Nephron progenitor cell (in vitro differentiated cells): ENCODE measurements at regions not wholly inside any gene's neighbourhood (a gene's known extent, or its start where the extent isn't known, plus 50 kb on each side); places are given as distances from the start of the nearest gene placed in this dataset.

Experiments
- DNase-seq: peaks from one replicate; pipeline ENCODE4 v3.0.0; 2021
- H3K27ac Mint-ChIP-seq: 2 replicates; pipeline ENCODE4 v1.8.0; 2021; ENCODE audit warnings: mild to moderate bottlenecking, moderate library complexity, mixed read lengths
- H3K27me3 Mint-ChIP-seq: 2 replicates; pipeline ENCODE4 v1.8.0; 2021; ENCODE audit warnings: mild to moderate bottlenecking, low read depth, mixed read lengths; ENCODE audit not compliant: poor library complexity
- H3K36me3 Mint-ChIP-seq: 2 replicates; pipeline ENCODE4 v1.8.0; 2021; ENCODE audit warnings: low read depth, mixed read lengths
- H3K4me1 Mint-ChIP-seq: 2 replicates; pipeline ENCODE4 v1.8.0; 2021; ENCODE audit warnings: mixed read lengths
- H3K4me3 Mint-ChIP-seq: 2 replicates; pipeline ENCODE4 v1.8.0; 2021; ENCODE audit warnings: mild to moderate bottlenecking, moderate library complexity, mixed read lengths
- H3K9me3 Mint-ChIP-seq: 2 replicates; pipeline ENCODE4 v1.8.0; 2021; ENCODE audit warnings: mild to moderate bottlenecking, moderate library complexity, mixed read lengths
- CTCF ChIP-seq: fragments of 200-600 bp; sonication (generic); IDR thresholded peaks from 2 replicates; pipeline ENCODE4 v1.5.0; 2021; ENCODE audit warnings: antibody characterized with exemption

- Mint-ChIP-seq H3K4me3 (no peak overlapping the region), H3K9me3 (peaks cover 8% of the 10 kb centered on the region), H3K27ac (peak overlapping the region; percentile 80), H3K36me3 (peaks cover 10% of the 10 kb centered on the region), H3K4me1 (peaks cover 46% of the 10 kb centered on the region), H3K27me3 (peaks cover 5% of the 10 kb centered on the region)
- no peak for TF ChIP-seq CTCF
- DNase-seq: no peak
Observed at GRCh38 chr10:52956861-52957260, 184.3 kb upstream of the MBL2 start.

- no peak for DNase-seq
- TF ChIP-seq CTCF: no peak
- no peak overlapping the region for H3K4me3 Mint-ChIP-seq
- peaks cover 10% of the 10 kb centered on the region for H3K36me3 Mint-ChIP-seq
- peak overlapping the region; percentile 80 for H3K27ac Mint-ChIP-seq
- peaks cover 8% of the 10 kb centered on the region for H3K9me3 Mint-ChIP-seq
- peaks cover 5% of the 10 kb centered on the region for H3K27me3 Mint-ChIP-seq
- H3K4me1 Mint-ChIP-seq: peaks cover 46% of the 10 kb centered on the region
Observed at GRCh38 chr10:52956461-52956860, 183.9 kb upstream of the MBL2 start.

GRCh38 chr10:52955337-52955736, 182.8 kb upstream of the MBL2 start:
- Mint-ChIP-seq H3K4me1 (peaks cover 44% of the 10 kb centered on the region), H3K4me3 (no peak overlapping the region), H3K36me3 (peaks cover 10% of the 10 kb centered on the region), H3K27me3 (peaks cover 5% of the 10 kb centered on the region), H3K27ac (no peak overlapping the region), H3K9me3 (peaks cover 8% of the 10 kb centered on the region)
- no peak for DNase-seq
- TF ChIP-seq CTCF: no peak

GRCh38 chr10:52954407-52954806, 181.8 kb upstream of the MBL2 start:
- no peak for DNase-seq
- Mint-ChIP-seq H3K4me3 (no peak overlapping the region), H3K27ac (no peak overlapping the region), H3K4me1 (peaks cover 44% of the 10 kb centered on the region), H3K27me3 (peaks cover 5% of the 10 kb centered on the region), H3K9me3 (peaks cover 8% of the 10 kb centered on the region), H3K36me3 (peaks cover 10% of the 10 kb centered on the region)
- TF ChIP-seq CTCF: no peak

GRCh38 chr10:52952391-52953055, 179.9 kb upstream of the MBL2 start:
- H3K4me3 Mint-ChIP-seq: no peak overlapping the region
- DNase-seq: no peak
- peaks cover 43% of the 10 kb centered on the region for H3K4me1 Mint-ChIP-seq
- no peak for TF ChIP-seq CTCF
- H3K27ac Mint-ChIP-seq: peak overlapping the region; percentile 29
- peaks cover 8% of the 10 kb centered on the region for H3K27me3 Mint-ChIP-seq
- H3K36me3 Mint-ChIP-seq: peaks cover 11% of the 10 kb centered on the region
- H3K9me3 Mint-ChIP-seq: peaks cover 9% of the 10 kb centered on the region

GRCh38 chr10:52951824-52952223, 179.2 kb upstream of the MBL2 start:
- peak; percentile 75 for DNase-seq
- H3K27me3 Mint-ChIP-seq: peaks cover 8% of the 10 kb centered on the region
- H3K36me3 Mint-ChIP-seq: peaks cover 15% of the 10 kb centered on the region
- H3K4me1 Mint-ChIP-seq: peaks cover 36% of the 10 kb centered on the region
- H3K9me3 Mint-ChIP-seq: peaks cover 15% of the 10 kb centered on the region
- no peak overlapping the region for H3K4me3 Mint-ChIP-seq
- H3K27ac Mint-ChIP-seq: no peak overlapping the region
- TF ChIP-seq CTCF: peak; percentile 56
